NB4 (cell line): ENCODE measurements at regions not wholly inside any gene's neighbourhood (a gene's known extent, or its start where the extent isn't known, plus 50 kb on each side); places are given as distances from the start of the nearest gene placed in this dataset.

Experiments used
- MYC ChIP-seq: IDR thresholded peaks from 2 replicates; pipeline ENCODE4 v1.6.1; 2011; ENCODE audit warnings: low read depth, low read length
- POLR2A ChIP-seq: IDR thresholded peaks from 2 replicates; pipeline ENCODE4 v1.6.1; 2011; ENCODE audit warnings: mild to moderate bottlenecking; ENCODE audit not compliant: insufficient read length; ENCODE audit errors: extremely low read depth
- TF ChIP-seq, protein P1 (sequence below): IDR thresholded peaks from 2 replicates; pipeline ENCODE4 v1.6.1; 2011; ENCODE audit warnings: low read depth, low read length
- TF ChIP-seq, protein P2 (sequence below): IDR thresholded peaks from one replicate; pipeline ENCODE4 v1.5.1; 2012; ENCODE audit warnings: low read depth, low read length

DNA sequence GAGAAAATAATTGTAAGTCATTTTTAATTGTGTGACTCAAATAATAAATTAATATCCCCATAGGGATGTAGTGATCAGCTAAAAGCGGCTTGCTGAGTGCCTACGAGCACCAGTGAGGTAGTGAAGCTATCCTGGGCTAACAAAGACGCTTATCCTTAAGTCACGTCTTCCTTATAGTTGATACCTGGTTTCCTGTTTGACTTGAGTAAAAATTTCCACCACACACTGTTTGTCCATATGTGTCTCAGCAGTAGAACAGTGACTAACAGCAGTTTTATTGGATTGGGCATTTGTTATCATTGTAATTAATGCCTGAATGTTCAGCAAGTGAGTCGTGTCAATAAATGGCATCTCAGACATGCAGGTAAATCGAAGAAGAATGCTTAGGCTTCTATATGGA lies 241.1 kb downstream of the GRXCR1 start:
- TF ChIP-seq, protein P1, sequence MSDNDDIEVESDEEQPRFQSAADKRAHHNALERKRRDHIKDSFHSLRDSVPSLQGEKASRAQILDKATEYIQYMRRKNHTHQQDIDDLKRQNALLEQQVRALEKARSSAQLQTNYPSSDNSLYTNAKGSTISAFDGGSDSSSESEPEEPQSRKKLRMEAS: no peak
- TF ChIP-seq, protein P2, sequence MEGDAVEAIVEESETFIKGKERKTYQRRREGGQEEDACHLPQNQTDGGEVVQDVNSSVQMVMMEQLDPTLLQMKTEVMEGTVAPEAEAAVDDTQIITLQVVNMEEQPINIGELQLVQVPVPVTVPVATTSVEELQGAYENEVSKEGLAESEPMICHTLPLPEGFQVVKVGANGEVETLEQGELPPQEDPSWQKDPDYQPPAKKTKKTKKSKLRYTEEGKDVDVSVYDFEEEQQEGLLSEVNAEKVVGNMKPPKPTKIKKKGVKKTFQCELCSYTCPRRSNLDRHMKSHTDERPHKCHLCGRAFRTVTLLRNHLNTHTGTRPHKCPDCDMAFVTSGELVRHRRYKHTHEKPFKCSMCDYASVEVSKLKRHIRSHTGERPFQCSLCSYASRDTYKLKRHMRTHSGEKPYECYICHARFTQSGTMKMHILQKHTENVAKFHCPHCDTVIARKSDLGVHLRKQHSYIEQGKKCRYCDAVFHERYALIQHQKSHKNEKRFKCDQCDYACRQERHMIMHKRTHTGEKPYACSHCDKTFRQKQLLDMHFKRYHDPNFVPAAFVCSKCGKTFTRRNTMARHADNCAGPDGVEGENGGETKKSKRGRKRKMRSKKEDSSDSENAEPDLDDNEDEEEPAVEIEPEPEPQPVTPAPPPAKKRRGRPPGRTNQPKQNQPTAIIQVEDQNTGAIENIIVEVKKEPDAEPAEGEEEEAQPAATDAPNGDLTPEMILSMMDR: no peak
- TF ChIP-seq POLR2A: no peak
- TF ChIP-seq MYC: no peak
